Myocyte (in vitro differentiated cells): ENCODE measurements at regions not wholly inside any gene's neighbourhood (a gene's known extent, or its start where the extent isn't known, plus 50 kb on each side); places are given as distances from the start of the nearest gene placed in this dataset.

Source experiments
- DNase-seq: peaks from one replicate; pipeline ENCODE4 v3.0.0-alpha.2; 2012; ENCODE audit warnings: low read depth

- DNase-seq, result no peak
Measured at GRCh38 chr10:31647861-31648260, 280.8 kb downstream of the ARHGAP12 start.

GRCh38 chr10:31646519-31646918 is 282.1 kb downstream of the ARHGAP12 start:
- DNase-seq, result no peak

GRCh38 chr10:31645786-31646185 is 282.8 kb downstream of the ARHGAP12 start:
- DNase-seq, result no peak

GRCh38 chr10:31644931-31645633 is 283.5 kb downstream of the ARHGAP12 start:
- no peak for DNase-seq

GRCh38 chr10:31642281-31642680 is 286.4 kb downstream of the ARHGAP12 start:
- DNase-seq, result no peak

GRCh38 chr10:31635415-31636065 is 293.1 kb downstream of the ARHGAP12 start:
- DNase-seq, result no peak

GRCh38 chr10:31635009-31635408 is 293.6 kb downstream of the ARHGAP12 start:
- no peak for DNase-seq

GRCh38 chr10:31630861-31631567 is 297.6 kb downstream of the ARHGAP12 start:
- DNase-seq, result no peak

GRCh38 chr10:31625566-31625965 is 303.1 kb downstream of the ARHGAP12 start:
- no peak for DNase-seq

- DNase-seq, result no peak
Measured at GRCh38 chr10:31624611-31625010, 304.0 kb downstream of the ARHGAP12 start.

- no peak for DNase-seq
Measured at GRCh38 chr10:31623947-31624346, 304.7 kb downstream of the ARHGAP12 start.

- DNase-seq, result peak; percentile 73
Measured at GRCh38 chr10:31623466-31623865, 304.4 kb downstream of the ZEB1 start.

GRCh38 chr10:31622978-31623377 is 304.0 kb downstream of the ZEB1 start:
- peak; percentile 80 for DNase-seq

GRCh38 chr10:31621733-31622132 is 302.7 kb downstream of the ZEB1 start:
- no peak for DNase-seq

GRCh38 chr10:31620226-31621151 is 301.5 kb downstream of the ZEB1 start:
- DNase-seq, result peak; percentile 100

- DNase-seq, result peak; percentile 93
Measured at GRCh38 chr10:31619531-31620061, 300.6 kb downstream of the ZEB1 start.

GRCh38 chr10:31618541-31619291 is 299.7 kb downstream of the ZEB1 start:
- DNase-seq, result peak; percentile 99

- no peak for DNase-seq
Measured at GRCh38 chr10:31617757-31618156, 298.7 kb downstream of the ZEB1 start.

GRCh38 chr10:31617133-31617532 is 298.1 kb downstream of the ZEB1 start:
- DNase-seq, result no peak

GRCh38 chr10:31615129-31615528 is 296.1 kb downstream of the ZEB1 start:
- no peak for DNase-seq
